ENCODE measurements at regions not wholly inside any gene's neighbourhood (a gene's known extent, or its start where the extent isn't known, plus 50 kb on each side); places are given as distances from the start of the nearest gene placed in this dataset.

- H3K27me3 Mint-ChIP-seq (ENCODE audit: low read depth): peaks cover 15% of the 10 kb centered on the region
- Histone ChIP-seq H3K18ac (ENCODE audit: insufficient read length, low read depth, low read length) (no peak overlapping the region), H2BK120ac (ENCODE audit: low read depth, low read length, poor library complexity, severe bottlenecking) (no peak overlapping the region), H3K56ac (ENCODE audit: insufficient read length, low read depth, low read length) (no peak overlapping the region), H3K14ac (ENCODE audit: insufficient read depth, low read length) (no peak overlapping the region), H2BK5ac (ENCODE audit: insufficient read length, low read length) (no peak overlapping the region), H2BK15ac (ENCODE audit: low read depth, low read length) (no peak overlapping the region), H3K4me2 (ENCODE audit: insufficient read depth, insufficient read length, low read length) (no peak overlapping the region), H4K20me1 (ENCODE audit: control insufficient read depth, insufficient read depth, insufficient read length) (no peaks in the 10 kb centered on the region), H3K9ac (ENCODE audit: extremely low read depth, insufficient read length, low read length) (no peak overlapping the region), H3T11ph (ENCODE audit: low read length) (no peak overlapping the region), H3K27ac (ENCODE audit: insufficient read length, low read depth, low read length) (no peak overlapping the region), H3K79me1 (ENCODE audit: insufficient read depth, low read depth, low read length, poor library complexity, severe bottlenecking) (no peaks in the 10 kb centered on the region), H3K4me1 (ENCODE audit: insufficient read depth, low read length) (0 out of 2 replicates have a peak, but pooled peaks cover 2% of the 10 kb centered on the region), H4K5ac (ENCODE audit: insufficient read length, low read depth, low read length) (no peak overlapping the region), H4K91ac (ENCODE audit: insufficient read length, low read depth, low read length) (no peak overlapping the region), H2AK5ac (ENCODE audit: insufficient read length, low read length) (no peak overlapping the region), H3K23ac (ENCODE audit: insufficient read length, low read depth, low read length) (no peak overlapping the region), H3K9me3 (ENCODE audit: control insufficient read depth, low read depth, low read length) (no peaks in the 10 kb centered on the region), H3K27me3 (ENCODE audit: insufficient read depth, low read length) (peaks cover 2% of the 10 kb centered on the region; the same call in 1 of the 2 replicates), H3K79me2 (ENCODE audit: insufficient read depth, low read length) (no peaks in the 10 kb centered on the region), H4K8ac (replicated peaks; ENCODE audit: insufficient read length, low read depth, low read length) (no peak overlapping the region), H2AFZ (ENCODE audit: low read length) (no peak overlapping the region), H2BK12ac (ENCODE audit: insufficient read length, low read depth, low read length) (no peak overlapping the region), H3K4ac (ENCODE audit: low read depth, low read length) (no peak overlapping the region), H3K23me2 (ENCODE audit: insufficient read length, low read depth, low read length, poor library complexity, severe bottlenecking) (no peaks in the 10 kb centered on the region), H2BK20ac (ENCODE audit: low read depth, low read length, poor library complexity, severe bottlenecking) (no peak overlapping the region)
- H3K4me3 Mint-ChIP-seq: no peak overlapping the region
- WGBS (ENCODE audit: extremely low coverage, insufficient read length, low lambda C conversion rate): no CpG with 5 or more reads among the region's 2 CpGs
- no peaks in the 10 kb centered on the region for H3K36me3 Mint-ChIP-seq (ENCODE audit: insufficient read depth in 1 of 3, low read depth in 3 of 3)
- TF ChIP-seq, protein P1, sequence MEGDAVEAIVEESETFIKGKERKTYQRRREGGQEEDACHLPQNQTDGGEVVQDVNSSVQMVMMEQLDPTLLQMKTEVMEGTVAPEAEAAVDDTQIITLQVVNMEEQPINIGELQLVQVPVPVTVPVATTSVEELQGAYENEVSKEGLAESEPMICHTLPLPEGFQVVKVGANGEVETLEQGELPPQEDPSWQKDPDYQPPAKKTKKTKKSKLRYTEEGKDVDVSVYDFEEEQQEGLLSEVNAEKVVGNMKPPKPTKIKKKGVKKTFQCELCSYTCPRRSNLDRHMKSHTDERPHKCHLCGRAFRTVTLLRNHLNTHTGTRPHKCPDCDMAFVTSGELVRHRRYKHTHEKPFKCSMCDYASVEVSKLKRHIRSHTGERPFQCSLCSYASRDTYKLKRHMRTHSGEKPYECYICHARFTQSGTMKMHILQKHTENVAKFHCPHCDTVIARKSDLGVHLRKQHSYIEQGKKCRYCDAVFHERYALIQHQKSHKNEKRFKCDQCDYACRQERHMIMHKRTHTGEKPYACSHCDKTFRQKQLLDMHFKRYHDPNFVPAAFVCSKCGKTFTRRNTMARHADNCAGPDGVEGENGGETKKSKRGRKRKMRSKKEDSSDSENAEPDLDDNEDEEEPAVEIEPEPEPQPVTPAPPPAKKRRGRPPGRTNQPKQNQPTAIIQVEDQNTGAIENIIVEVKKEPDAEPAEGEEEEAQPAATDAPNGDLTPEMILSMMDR (conservative IDR thresholded peaks at IDR 0.05): no peak
- H3K27ac Mint-ChIP-seq: no peak overlapping the region
- H3K4me1 Mint-ChIP-seq: peaks cover 10 to 15% of the 10 kb centered on the region in 2 experiments; a peak in 3 of 4 replicates
- no peaks in the 10 kb centered on the region for H3K9me3 Mint-ChIP-seq
- no peak for DNase-seq
Measured at GRCh38 chr2:104786821-104787220, 67.1 kb upstream of the POU3F3 start.

Measured in H9 (cell line).